IMR-90 (cell line): ENCODE measurements at regions not wholly inside any gene's neighbourhood (a gene's known extent, or its start where the extent isn't known, plus 50 kb on each side); places are given as distances from the start of the nearest gene placed in this dataset.
A peak's percentile ranks its signal among the peaks of the same experiment; 100 is the strongest.

Experiments
- ATAC-seq: fragments of 200-7000 bp; cut with Tn5 transposase; 2 replicates; pipeline ENCODE4 v1.9.1; 2020; ENCODE audit warnings: low read depth, mild to moderate bottlenecking, moderate library complexity
- BruUV-seq: library from RNA; stranded (reverse); fragments of 400-500 nt; replicated peaks from 2 replicates; lab custom pipeline; 2021; lab: Mats Ljungman, UMichigan
- CTCF ChIA-PET: fragments of 300-600 bp; formaldehyde crosslinking; extraction: SDS; loops from one replicate; lab custom pipeline; 2021; ENCODE audit warnings: antibody characterized with exemption; lab: Yijun Ruan, JAX
- POLR2A ChIA-PET: fragments of 300-600 bp; sonication (Branson Sonifier 250); formaldehyde crosslinking; loops from one replicate; lab custom pipeline; 2022; ENCODE audit warnings: antibody characterized with exemption; ENCODE audit not compliant: unreplicated experiment; lab: Charles Lee
- DNase-seq: peaks from one replicate; pipeline ENCODE4 v3.0.0; 2013
- H2AFZ ChIP-seq: replicated peaks from 2 replicates; pipeline ENCODE3; 2013; ENCODE audit warnings: low read length, mild to moderate bottlenecking; ENCODE audit not compliant: poor library complexity
- H2AK5ac ChIP-seq: 2 replicates; pipeline ENCODE4 v1.6.1; 2013; ENCODE audit warnings: low read depth, low read length, inconsistent platforms
- H2AK9ac ChIP-seq: replicated peaks from 2 replicates; pipeline ENCODE3; 2013; ENCODE audit warnings: mild to moderate bottlenecking, low read depth, low read length, moderate library complexity; ENCODE audit not compliant: poor library complexity
- H2BK120ac ChIP-seq: 2 replicates; pipeline ENCODE4 v1.6.1; 2013; ENCODE audit warnings: low read depth, low read length, inconsistent platforms
- H2BK15ac ChIP-seq: 3 replicates; pipeline ENCODE4 v1.6.1; 2013; ENCODE audit warnings: low read depth, low read length, inconsistent platforms
- H2BK20ac ChIP-seq: 2 replicates; pipeline ENCODE4 v1.6.1; 2013; ENCODE audit warnings: low read depth, mild to moderate bottlenecking, inconsistent platforms, low read length, moderate library complexity
- H2BK5ac ChIP-seq: 2 replicates; pipeline ENCODE4 v1.6.1; 2013; ENCODE audit warnings: mild to moderate bottlenecking, low read depth, low read length, inconsistent platforms; ENCODE audit not compliant: poor library complexity, severe bottlenecking
- H3K14ac ChIP-seq: replicated peaks from 2 replicates; pipeline ENCODE4 v1.6.1; 2013; ENCODE audit warnings: low read depth, low read length, inconsistent platforms
- H3K18ac ChIP-seq: 2 replicates; pipeline ENCODE4 v1.6.1; 2013; ENCODE audit warnings: low read depth, low read length, control low read depth
- H3K23ac ChIP-seq: 2 replicates; pipeline ENCODE4 v1.6.1; 2013; ENCODE audit warnings: low read depth, low read length, inconsistent platforms
- H3K27ac ChIP-seq: 2 replicates; pipeline ENCODE4 v1.5.1; 2013; ENCODE audit warnings: mild to moderate bottlenecking, control low read depth, low read length; ENCODE audit not compliant: insufficient read depth
- H3K27me3 ChIP-seq: 2 replicates; pipeline ENCODE4 v1.6.1; 2013; ENCODE audit warnings: low read length; ENCODE audit not compliant: control insufficient read depth, insufficient read depth
- H3K36me3 ChIP-seq: 2 replicates; pipeline ENCODE4 v1.6.1; 2013; ENCODE audit warnings: low read length, mixed read lengths; ENCODE audit not compliant: control insufficient read depth, insufficient read depth
- H3K4ac ChIP-seq: 2 replicates; pipeline ENCODE4 v1.6.1; 2013; ENCODE audit warnings: low read depth, low read length, inconsistent platforms
- H3K4me1 ChIP-seq: 2 replicates; pipeline ENCODE4 v1.6.1; 2013; ENCODE audit warnings: low read length, mixed read lengths; ENCODE audit not compliant: control insufficient read depth, insufficient read depth
- H3K4me2 ChIP-seq: 2 replicates; pipeline ENCODE4 v1.6.1; 2013; ENCODE audit warnings: low read depth, mild to moderate bottlenecking, control low read depth, low read length, moderate library complexity
- H3K4me3 ChIP-seq: 2 replicates; pipeline ENCODE4 v1.5.1; 2013; ENCODE audit warnings: low read depth, mild to moderate bottlenecking, control low read depth, low read length, moderate library complexity; ENCODE audit not compliant: insufficient read depth
- H3K56ac ChIP-seq: 2 replicates; pipeline ENCODE4 v1.6.1; 2013; ENCODE audit warnings: low read length, inconsistent platforms; ENCODE audit not compliant: insufficient read depth; ENCODE audit errors: extremely low read depth
- H3K79me1 ChIP-seq, 2 experiments: 2 replicates each; pipeline ENCODE4 v1.6.1; 2013; ENCODE audit warnings: low read length in 2 of 2, inconsistent platforms in 1 of 2, low read depth in 1 of 2
- H3K9ac ChIP-seq: 2 replicates; pipeline ENCODE4 v1.6.1; 2013; ENCODE audit warnings: low read depth, low read length, control low read depth
- H3K9me1 ChIP-seq: 2 replicates; pipeline ENCODE4 v1.6.1; 2013; ENCODE audit warnings: low read length, inconsistent platforms; ENCODE audit not compliant: insufficient read depth
- H3K9me3 ChIP-seq: 2 replicates; pipeline ENCODE4 v1.6.1; 2013; ENCODE audit warnings: low read length; ENCODE audit not compliant: control insufficient read depth, insufficient read depth
- H4K20me1 ChIP-seq: 2 replicates; pipeline ENCODE4 v1.6.1; 2013; ENCODE audit warnings: low read length, inconsistent platforms; ENCODE audit not compliant: insufficient read depth
- H4K5ac ChIP-seq: 2 replicates; pipeline ENCODE4 v1.6.1; 2013; ENCODE audit warnings: mild to moderate bottlenecking, low read depth, low read length, control low read depth
- H4K8ac ChIP-seq, 2 experiments: 2 replicates each; pipeline ENCODE4 v1.6.1; 2013; ENCODE audit warnings: low read depth in 2 of 2, low read length in 2 of 2, control low read depth in 1 of 2, inconsistent platforms in 1 of 2
- H4K91ac ChIP-seq: 2 replicates; pipeline ENCODE4 v1.6.1; 2013; ENCODE audit warnings: low read depth, low read length, inconsistent platforms; ENCODE audit not compliant: insufficient read depth
- MAFK ChIP-seq: IDR thresholded peaks from 2 replicates; pipeline ENCODE4 v1.6.1; 2012; ENCODE audit warnings: low read depth, low read length, improper control_type of control experiment
- MAZ ChIP-seq: IDR thresholded peaks from 2 replicates; pipeline ENCODE4 v1.6.1; 2012; ENCODE audit warnings: low read depth, mild to moderate bottlenecking, low read length, improper control_type of control experiment, moderate library complexity, borderline replicate concordance
- WGBS, 2 experiments: methylation state at CpG; one replicate each; pipeline versions ENCODE4 v1.1.5 to v1.1.7; 2013; ENCODE audit warnings: missing lambda C conversion rate in 2 of 2; ENCODE audit not compliant: insufficient read length in 1 of 2; ENCODE audit errors: extremely low coverage in 2 of 2; 5-methylcytosine and 5-hydroxymethylcytosine counted together
- dilution Hi-C: fragments of 300-500 bp; cut with HindIII; formaldehyde crosslinking; loops from one replicate; pipeline ENCODE4 v1.14.3; 2018; ENCODE audit warnings: low sequenced_read_pairs; ENCODE audit not compliant: unreplicated experiment
- in situ Hi-C: fragments of 300-500 bp; cut with MboI; formaldehyde crosslinking; loops from 3 replicates; pipeline ENCODE4 v1.14.3; 2019; ENCODE audit warnings: low sequenced_read_pairs, inconsistent platforms, mixed read lengths
- intact Hi-C: fragments of 100-400 bp; cut with micrococcal nuclease; formaldehyde crosslinking; loops from 2 replicates; pipeline ENCODE4 v1.10.0; 2022

DNA sequence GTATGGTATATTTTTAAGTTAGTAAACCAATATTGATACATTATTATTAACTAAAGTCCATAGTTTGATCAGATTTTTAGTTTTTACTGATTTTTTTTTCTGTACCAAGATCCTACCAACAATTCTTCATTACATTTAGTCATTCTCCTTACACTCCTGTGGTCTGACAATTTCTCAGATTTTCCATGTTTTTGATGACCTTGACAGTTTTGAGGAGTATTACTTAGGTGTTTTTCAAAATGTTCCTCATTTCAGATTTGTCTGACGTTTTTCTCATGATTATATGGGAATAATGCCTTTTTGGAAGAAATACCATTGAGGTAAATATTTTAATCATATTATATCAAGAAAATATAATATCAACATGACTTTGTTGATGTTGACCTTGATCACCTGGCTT lies 423.8 kb downstream of the PPP4R3C start:
- Histone ChIP-seq H2BK15ac (no peak overlapping the region), H4K91ac (no peak overlapping the region), H3K4me2 (no peak overlapping the region), H2BK20ac (no peak overlapping the region), H2AK5ac (no peak overlapping the region), H4K5ac (no peak overlapping the region), H3K9me1 (no peaks in the 10 kb centered on the region), H2BK120ac (no peak overlapping the region), H4K20me1 (no peaks in the 10 kb centered on the region), H3K27me3 (no peaks in the 10 kb centered on the region), H3K9ac (no peak overlapping the region), H3K27ac (no peak overlapping the region), H2BK5ac (no peak overlapping the region), H3K23ac (no peak overlapping the region), H3K79me1 (no peaks in the 10 kb centered on the region), H2AFZ (no peak overlapping the region), H3K56ac (no peak overlapping the region), H3K14ac (no peak overlapping the region), H2AK9ac (no peak overlapping the region), H3K4me3 (no peak overlapping the region), H3K9me3 (peaks cover 2% of the 10 kb centered on the region; the same call in 1 of the 2 replicates), H3K4me1 (no peaks in the 10 kb centered on the region), H3K18ac (no peak overlapping the region), H4K8ac (no peak overlapping the region), H3K4ac (no peak overlapping the region), H3K36me3 (no peaks in the 10 kb centered on the region)
- dilution Hi-C loops = no loop called here
- ATAC-seq (no peak), DNase-seq (no peak)
- WGBS, 2 experiments = no CpG with 5 or more reads among the region's 1 CpG
- no TSS peak for BruUV-seq
- intact Hi-C loops = no loop called here
- POLR2A ChIA-PET = no interaction called here
- in situ Hi-C loops = no loop called here
- peak; percentile 48; the same call in 1 of the 2 replicates for TF ChIP-seq MAFK
- TF ChIP-seq MAZ = no peak
- CTCF ChIA-PET = no interaction called here
